Glomerular visceral epithelial cell (primary cell): ENCODE measurements at regions not wholly inside any gene's neighbourhood (a gene's known extent, or its start where the extent isn't known, plus 50 kb on each side); places are given as distances from the start of the nearest gene placed in this dataset.

Source experiments
- DNase-seq: peaks from one replicate; pipeline ENCODE4 v3.0.0-alpha.2; 2016; ENCODE audit errors: extremely low spot score

DNA sequence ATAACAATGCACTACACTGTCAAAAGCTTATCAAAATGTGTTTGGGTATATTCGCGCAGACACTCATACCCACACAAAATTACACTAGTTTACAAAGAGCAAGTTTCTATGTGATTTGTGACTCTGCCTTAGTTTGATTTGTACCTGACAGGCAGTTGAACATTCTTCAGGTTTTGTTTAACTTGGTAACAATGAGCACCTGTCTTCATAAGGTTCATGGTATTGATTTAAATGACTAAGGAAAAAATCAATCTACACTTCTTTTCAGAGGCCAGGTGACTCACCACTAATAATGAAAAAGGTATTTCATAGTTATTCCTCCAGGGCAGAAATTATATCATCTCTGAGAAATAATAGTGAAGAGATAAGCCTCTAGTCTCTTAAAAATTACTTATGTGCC lies 1114.6 kb upstream of the AGA start:
- DNase-seq, result no peak

DNA sequence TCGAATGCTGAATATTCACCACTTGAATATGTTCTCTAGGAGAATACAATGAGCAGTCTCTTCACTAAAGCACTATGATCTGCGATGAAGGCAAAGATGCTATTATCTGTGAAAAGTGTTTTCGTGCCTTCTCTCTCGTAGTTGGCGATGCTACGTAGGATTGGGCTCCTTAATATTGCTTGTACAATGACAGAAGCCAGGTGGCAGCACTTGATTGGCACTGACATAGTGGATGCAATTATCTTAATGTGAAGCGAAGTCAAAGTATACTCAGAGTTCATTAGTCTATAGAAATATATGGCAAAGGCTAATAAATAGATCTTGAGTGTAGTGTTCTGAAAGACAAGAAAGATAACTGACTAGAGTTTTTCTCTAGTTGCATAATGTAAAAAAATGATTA lies 1135.7 kb upstream of the AGA start:
- DNase-seq, result no peak

DNA sequence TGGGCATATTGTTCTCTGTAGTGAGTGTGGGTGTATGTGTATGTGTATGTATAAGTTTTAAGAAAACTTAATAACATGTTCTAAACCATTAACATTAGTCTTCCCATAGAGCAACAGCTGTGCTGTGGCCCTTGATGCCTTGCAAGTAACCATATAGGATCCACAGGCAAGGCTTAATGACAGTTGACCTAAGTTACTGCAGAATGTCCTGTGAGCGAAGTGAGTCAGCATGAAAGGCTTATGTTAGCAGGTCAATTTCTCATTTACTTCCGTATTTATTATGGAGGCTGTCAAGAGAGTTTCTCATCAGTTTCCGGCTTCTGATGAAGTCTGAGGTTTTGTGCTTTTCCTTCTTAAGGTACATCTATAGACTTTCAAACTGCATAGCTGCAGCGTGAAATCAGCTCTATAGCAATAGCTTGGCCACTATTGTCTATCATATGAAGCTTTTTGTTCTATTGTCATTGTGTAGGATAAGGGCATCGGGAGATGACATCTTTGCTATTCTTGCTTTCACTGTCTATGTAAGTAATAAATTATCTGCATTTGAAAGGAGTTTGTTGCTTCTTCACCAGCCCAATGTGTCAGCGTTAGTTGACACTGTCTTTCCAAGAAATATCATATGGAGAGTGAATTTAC lies 1153.4 kb upstream of the AGA start:
- DNase-seq, result no peak

DNA sequence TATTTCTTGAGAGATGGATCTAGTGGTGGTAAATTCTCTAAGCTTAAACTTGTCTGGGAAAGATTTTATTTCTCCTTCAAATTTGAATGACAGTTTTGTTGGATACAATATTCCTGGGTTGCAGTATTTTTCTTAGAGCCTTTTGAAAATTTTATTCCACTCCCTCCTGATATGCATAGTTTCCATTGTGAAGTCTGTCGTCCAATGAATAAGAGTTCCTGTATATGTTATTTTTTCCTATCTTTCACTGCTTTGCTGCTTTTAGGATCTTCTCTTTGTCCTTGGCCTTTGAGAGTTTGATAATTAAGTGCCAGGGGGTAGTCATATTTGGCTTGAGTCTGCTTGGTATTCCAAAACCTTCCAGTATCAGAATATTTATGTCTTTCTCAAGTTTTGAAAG lies 1156.4 kb upstream of the AGA start:
- DNase-seq, result no peak

DNA sequence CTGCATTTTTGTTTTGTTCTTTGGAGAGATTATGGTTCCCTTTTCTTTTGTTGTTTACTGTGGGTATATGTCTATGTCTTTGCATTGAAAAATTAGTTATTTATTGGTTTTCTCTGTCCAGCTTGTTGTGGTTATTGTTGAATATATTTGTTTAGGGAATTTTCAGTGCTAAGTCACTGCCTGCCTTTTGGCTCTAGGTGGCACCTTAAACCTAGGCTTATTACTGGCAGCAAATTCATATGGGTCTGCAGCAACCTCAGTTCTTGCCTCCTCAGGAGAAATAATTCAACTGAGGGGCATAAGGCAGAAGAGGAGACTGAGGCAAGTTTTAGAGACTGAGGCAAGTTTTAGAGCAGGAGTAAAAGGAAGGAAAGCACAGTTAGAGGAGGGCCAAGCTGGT lies 1157.3 kb upstream of the AGA start:
- peak; percentile 17 for DNase-seq

DNA sequence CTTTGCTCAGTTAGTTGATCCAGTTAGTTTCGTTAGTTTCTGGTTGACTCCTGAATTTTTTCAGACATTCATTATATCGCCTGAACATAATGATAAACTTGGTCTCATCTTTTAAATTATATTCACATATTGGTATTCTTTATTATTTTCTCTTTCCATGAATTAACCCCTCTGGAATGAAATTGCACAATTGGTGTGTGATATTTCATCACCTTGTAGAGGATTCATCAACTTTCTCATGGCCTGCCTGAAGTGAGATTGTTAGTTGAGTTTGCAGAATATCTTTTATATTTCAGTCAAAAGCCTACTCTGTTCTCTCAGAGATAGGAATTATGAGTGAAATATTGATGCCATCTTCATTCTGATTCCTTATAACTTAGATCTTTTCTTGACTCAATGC lies 1160.6 kb upstream of the AGA start:
- no peak for DNase-seq

DNA sequence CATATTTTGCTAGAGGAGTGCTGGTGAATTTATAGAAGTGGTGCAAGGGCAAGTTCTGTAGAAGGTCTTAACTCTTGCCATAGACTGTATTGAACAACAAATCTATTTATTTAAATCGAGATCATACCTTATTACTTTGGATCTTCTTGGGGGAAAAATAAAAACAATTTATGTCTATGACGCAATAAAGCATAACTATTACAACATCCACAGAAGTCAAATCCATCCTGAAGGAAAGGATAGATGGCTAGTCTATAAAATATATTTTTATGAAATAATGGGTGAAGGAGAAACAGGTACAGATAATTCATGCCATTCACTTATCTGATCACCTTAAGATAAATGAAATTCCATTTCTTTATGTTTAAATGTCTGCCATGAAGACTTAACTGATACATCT lies 1168.8 kb upstream of the AGA start:
- DNase-seq, result no peak

DNA sequence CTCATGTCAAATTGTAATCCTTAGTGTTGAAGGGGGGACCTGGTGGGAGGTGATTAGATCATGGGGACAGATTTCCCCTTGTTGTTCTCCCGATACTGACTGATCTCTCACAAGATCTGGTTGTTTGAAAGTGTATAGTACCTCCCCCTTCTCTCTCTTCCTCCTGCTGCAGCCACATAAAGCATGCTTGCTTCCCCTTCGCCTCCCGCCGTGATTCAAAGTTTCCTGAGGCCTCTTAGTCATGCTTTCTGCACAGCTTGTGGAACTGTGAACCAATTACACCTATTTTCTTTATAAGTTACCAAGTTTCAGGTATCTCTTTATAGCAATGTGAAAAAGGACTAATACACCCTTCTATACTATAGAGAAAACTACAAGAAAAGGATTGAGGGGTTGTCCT lies 1170.5 kb upstream of the AGA start:
- peak; percentile 2 for DNase-seq

DNA sequence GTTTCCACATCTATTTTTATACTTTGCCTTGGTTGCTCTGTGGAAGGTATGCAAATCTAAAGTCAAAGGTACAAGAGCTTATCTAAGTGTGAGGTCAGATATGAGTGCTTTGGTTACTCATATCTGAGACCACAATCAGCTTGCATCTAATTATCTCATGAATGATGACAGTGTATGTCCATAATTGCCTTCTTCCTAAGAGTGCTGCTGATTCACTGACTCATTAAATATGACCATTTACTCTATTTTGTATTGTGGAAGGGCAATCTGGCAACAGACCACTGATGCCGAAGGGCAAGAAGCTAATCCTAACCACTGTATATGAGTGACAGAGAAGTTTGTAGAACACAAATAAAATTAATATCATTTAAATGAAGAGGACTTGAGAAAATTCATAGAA lies 1190.2 kb upstream of the AGA start:
- no peak for DNase-seq

DNA sequence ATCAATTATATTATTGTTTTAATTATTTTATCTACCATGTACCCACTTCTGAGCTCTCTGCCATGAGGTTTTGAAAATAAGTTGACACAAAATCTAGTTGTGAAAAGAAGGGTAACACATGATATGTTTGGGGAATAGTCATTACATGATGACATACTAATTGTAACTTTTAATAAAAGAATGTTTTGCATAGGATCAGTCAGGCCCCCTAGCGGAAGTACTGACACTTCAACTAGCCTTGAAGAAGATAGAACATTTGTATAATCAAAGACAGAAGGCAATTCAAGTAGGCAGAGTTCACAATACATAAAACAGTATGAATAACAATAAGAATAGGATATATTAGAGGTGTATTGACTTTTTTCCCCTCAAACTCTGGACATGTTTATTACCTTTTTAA lies 1191.0 kb upstream of the AGA start:
- no peak for DNase-seq

DNA sequence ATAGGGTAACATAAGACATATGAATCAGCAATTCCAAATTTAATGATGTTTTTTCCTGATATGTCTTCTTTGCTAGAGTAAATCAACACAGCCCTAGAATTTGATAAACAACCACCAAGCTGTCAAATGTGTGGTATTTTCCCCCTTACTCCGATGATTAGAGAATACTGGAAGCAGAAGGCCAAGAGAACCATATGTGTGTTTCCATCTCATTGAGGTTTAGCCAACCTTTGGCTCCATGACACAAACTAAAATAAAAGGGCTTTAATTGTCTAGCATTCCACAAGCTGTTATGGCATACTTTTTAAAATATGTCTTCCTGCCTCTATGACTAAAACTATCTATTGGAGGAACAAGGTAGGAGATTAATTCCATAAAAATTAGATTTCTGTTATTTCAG lies 1222.4 kb upstream of the AGA start:
- no peak for DNase-seq

DNA sequence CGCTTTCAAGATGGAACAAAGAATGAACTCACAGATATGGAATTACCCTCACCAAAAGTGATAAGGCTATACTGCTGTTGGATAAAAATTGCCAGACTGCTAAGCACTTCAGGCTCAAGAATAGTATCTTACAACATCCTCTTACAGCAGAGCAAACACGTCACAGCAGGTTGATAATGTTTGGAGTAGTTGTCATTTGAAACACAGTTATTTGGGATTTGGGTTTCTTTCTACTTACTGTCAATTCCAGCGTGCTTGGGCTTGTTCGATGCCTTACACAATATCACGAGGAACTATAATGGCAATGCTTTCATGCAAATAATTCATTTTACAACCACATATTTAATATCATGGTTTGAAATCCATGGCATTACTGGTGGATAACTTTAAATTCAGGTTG lies 1223.7 kb upstream of the AGA start:
- DNase-seq, result no peak

DNA sequence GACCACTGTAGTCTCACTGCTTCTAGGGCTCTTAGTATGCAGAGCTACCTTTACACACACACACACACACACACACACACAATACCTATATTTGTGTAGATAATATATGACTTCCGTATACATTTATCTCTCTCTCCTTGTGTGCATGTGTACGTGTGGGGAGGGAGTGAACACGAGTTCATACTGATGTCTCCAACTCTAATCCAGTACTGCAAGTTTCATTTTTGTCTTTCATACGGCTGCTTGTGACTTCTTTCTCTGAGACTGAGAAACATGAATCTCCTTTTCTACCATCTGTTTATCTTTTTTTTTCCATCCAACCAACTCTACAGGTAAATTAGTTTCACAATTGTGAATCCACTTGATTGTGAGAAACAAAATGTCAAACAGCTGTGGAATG lies 1229.5 kb upstream of the AGA start:
- DNase-seq, result no peak

DNA sequence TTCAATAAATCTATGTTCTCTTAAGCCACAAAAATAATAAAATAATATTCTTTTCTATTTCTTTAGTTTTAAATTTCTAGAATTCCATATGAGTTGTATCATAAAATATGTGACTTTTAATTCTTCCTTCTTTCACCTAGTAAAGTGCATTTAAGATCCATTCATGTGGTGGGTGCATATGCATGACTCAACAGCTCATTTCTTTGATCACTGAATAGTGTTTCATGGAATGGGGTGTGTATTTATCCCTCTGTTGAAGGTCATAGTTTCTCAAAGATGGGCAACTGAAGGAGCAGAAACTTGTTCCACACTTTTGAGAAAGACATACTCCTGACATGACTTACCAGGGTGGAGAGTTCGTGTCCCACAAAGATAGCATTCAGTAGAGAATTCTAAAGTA lies 1230.3 kb upstream of the AGA start:
- peak; percentile 8 for DNase-seq

DNA sequence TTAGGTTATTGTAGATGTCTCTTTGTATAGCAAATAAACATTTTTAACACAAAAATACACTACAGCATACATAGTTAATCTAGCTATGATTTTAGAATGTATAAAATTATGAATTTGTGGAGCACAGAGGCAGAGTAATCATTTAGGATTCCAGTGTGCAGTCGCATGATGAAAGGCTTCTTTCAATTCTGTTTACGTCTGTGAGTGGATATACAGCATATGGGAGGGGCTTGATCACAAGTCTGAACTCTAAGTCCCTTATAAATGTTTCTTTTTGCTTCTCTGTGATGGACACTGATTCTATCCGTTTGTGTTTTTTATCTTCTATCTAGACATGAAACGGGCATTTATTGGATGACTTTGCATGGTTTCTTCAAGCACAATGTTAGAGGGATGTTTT lies 1239.6 kb upstream of the AGA start:
- no peak for DNase-seq

DNA sequence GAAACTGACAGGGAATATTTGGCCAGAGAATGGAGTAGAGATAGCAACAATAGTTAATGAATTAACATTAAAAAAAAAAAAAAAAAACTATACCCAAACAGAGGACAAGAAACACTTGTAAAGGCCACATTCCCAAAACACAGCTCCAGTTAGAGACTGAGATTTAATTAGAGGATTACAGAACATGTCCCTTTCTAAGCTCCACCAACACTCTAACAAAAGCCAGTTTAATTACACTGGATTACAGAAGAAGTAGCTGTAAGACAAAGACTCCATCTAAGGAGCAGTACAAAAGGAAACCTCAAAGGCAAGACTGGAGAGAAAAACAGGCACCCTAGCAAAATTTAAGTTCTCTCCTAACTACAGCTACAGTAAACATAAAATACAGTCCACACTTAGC lies 1247.7 kb upstream of the AGA start:
- DNase-seq, result no peak

DNA sequence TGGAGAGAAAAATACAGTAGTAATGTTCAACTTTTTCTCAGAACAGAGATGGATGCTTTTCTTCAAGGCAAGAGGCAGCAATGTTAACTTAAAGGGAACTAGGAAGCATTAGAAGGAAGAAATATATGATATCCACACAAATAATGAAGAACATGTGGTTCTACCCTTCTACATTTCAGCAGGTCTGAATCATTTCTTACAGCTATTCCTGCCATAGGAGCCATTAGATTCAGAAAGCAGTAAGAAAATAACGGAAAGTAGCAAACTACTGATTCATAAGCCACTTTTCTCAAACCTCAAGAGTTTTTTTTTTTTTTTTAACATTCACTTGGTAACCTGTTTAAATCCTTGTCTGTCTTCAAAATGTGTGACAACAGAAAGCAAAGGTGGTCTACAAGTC lies 1251.6 kb upstream of the AGA start:
- no peak for DNase-seq

DNA sequence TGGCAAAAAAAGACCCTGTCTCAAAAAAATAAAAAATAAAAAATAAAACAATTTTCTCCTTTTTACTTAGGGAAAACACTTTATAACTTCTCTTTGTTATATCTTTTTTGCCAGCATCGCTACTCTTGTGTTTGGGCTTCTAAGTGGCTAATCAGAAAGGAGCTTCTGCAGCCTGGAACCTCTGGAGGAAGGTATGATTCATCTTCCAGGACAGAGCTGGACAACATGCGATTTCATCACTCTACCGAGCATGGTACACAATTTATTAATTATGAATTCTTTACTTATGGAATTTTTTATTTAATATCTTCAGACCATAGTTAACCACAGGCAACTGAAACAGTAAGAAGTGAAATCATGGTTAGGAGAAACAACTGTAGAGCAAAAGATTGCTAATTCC lies 1254.3 kb upstream of the AGA start:
- DNase-seq, result no peak

DNA sequence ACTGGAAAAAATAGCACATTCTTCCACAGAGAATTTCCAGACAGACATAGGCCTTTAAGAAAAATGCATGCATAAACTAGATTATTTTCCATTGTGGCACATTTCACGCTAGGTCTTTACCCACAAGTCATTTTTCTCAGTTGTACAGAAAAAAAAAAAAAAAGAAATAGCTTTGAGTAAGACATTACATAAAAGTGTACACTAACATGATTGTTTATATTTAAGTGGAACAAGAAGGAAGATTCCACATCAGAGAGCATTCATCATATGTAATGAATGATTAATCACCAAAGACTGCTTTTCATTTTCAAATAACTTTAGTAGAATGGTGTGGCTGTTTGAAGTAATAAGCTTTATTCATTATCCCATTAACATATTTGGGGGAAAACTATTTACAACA lies 1270.2 kb upstream of the AGA start:
- DNase-seq, result no peak

DNA sequence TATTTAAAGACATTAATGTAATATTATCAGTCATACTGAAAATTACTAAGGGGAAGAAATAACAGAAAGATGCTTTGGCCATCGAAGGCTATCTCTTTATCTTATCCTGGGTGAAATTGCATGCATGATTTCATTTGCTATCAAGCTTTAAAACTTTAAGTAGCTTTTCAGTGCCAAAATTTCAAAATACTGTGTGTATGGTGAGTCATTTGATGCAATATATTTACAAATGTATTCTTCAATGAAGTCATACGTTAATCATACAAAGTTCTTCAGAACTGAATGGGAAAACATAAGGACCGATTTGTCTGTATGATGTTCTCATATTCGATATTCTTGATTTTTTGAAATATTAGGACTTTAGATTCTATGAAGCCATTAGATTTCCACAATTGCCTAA lies 1295.8 kb upstream of the AGA start:
- DNase-seq, result no peak

DNA sequence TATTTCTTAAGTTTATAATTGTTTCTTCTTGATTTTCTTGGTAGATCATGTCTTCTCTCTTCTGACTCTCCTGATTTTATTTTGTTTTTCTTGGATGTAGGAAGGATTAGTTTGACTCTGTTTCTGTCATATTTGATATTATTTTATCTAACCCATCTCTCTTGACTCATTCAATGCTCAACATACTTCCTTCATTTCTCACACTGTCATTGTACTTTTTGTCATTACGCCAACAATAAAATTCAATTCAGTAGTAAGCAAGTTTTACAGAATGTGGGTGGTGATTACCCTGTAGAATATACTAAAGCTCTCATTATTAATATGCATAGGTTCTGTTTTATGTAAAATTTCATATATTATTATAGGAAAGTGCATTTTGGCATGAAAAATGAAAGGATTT lies 1303.0 kb upstream of the AGA start:
- no peak for DNase-seq

DNA sequence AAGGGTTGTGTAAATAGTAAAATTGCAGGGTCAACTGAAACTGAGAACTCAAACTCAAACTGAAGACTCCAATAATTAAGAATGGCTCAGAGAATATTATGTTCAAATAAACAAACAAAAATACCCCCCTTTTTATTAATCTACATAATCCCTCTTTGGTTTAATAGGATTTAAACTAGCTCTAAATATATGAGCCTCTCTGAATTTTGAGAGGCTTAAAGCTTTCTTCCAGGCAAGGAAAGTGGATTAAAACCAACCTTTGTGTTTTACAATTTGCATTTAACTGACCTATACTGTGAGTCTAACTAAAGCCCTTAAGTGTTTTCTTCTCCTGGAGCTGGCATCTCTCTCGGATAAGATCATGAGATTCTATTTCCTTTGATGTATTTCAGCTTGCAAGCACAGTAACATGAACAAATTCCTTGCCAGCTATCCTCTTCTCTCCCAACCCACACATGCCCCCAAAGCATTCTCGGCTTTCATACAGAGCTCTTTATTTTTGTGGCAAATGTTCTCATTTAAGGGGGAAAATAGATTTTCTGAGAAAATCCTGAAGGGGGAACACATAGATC lies 1310.8 kb upstream of the AGA start:
- DNase-seq, result no peak

DNA sequence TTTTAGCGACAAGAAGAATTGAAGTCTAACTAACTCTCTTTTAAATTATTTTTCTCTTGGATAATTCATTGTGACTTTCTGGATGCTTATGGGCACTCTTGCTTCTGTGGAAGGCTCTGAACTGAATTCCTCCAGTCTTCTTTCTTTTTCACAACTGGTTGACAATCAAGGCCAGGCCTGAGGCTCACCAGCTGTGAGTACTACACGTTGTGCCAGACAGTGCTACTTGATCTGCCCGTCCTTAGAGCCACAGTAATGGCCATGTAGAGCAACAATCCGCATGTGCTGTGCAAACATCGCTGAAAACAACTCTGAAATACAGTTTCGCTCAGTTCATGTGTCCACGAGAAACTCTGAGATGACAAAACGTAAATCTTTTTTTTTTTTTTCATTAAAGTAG lies 1336.3 kb upstream of the AGA start:
- no peak for DNase-seq

DNA sequence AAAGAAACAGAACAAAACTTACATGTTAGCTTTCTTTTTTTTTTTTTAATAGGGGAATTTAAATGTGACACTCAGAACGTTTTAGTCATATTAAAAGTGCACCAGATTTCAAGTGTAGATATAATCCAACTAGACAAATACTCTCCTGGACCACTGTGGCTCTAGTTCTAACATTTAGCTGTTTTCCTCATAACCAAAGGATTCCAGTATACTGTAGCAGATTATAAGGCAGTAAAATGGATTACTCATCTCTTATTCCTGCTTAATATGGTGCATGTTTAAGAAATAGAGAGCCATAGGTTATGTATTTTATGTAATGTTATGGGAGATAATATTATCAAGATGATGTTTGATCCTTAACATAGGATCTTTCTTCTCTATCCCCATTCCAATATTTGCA lies 1339.5 kb upstream of the AGA start:
- no peak for DNase-seq
